GM21528 (cell line): ENCODE measurements at regions not wholly inside any gene's neighbourhood (a gene's known extent, or its start where the extent isn't known, plus 50 kb on each side); places are given as distances from the start of the nearest gene placed in this dataset.
A peak's percentile ranks its signal among the peaks of the same experiment; 100 is the strongest.
"Not testable (repeated sequence)": the region's sequence is repeated elsewhere in the genome, so short reads cannot be mapped to it uniquely, and the experiment has no call there.

Experiments
- ATAC-seq: cut with Tn5 transposase; IDR thresholded peaks from one replicate; pipeline ENCODE4 v1.9.1; 2021; ENCODE audit warnings: mild to moderate bottlenecking, moderate library complexity; ENCODE audit not compliant: unreplicated experiment, low FRiP score

GRCh38 chrX:118211891-118212816 is 95.5 kb upstream of the KLHL13 start:
- ATAC-seq = peak; percentile 70

DNA sequence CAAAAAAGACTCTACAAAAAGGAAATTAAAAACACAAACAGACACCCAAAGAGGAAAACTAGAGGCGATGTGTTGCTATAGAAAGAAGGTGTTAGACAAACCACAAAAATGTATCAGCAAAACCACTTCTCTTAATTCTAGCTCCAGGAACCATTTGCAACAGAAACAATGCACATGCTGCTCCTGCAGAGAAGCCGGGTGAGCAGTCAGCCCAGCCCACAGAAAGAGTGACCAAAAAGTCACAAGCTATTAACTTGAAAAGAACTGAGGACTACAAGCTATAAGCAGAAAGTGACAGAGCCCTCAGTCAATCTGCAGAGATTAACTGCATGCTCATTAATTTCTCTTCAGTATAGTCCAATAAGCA is 96.2 kb upstream of the KLHL13 start:
- peak; percentile 86 for ATAC-seq

GRCh38 chrX:118215346-118215745 is 98.7 kb upstream of the KLHL13 start:
- no peak for ATAC-seq

DNA sequence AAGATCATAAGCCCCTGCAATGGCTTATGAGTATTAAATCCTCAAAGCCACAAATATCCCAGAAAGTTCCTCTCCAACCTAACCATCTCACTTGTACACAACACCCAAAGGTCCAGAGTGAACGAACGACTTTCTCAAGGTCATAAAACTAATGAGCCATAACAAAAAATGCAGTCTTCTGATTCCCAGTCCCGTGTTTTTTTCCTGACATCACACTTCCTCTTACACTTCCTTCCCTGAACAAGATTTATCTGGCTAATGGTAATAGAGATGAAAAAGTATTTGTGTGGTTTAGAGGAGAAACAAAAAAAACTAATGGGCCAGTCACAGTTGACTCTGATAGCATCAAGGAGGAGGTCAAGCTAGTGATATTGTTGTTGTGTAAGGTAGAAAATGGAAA is 99.5 kb upstream of the KLHL13 start:
- ATAC-seq = no peak

DNA sequence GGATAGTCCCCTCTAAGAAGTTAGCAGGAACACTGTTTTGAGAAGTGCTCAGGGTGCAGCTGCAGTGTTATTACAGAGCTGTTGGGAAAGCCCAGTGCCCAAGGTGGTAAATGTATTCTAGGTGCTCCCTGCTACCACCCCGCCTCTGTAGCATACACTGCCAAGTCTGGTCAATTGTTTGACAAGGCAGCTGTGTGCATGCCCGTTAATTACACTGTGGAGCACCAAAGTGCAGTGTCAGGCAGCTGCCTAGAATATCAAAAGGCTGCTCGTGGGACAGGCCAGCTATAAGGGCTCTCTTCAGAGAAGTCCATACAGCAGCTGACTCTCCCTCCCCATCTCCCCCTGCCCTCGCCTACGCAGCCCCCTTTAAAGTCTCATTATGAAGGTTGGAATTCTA is 99.9 kb upstream of the KLHL13 start:
- no peak for ATAC-seq

DNA sequence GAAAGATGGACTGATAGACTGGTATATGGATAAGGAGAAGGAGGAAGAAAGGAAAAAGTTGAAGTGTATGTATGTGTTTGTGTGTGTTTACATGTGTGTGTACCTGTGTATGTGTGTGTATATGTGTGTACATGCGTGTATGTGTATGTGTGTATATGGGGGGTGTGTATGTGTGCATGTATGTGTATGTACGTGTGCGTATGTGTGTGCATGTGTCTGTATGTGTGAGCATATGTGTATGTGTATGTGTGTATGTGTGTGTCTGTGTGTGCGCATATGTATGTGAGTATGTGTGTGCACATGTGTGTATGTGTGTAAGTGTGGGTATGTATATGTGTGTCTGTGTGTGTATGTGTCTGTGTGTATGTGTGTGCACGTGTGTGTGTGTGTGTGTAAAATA is 101.5 kb upstream of the KLHL13 start:
- ATAC-seq = no peak

- no peak for ATAC-seq
Observed at GRCh38 chrX:118218940-118219339, 102.3 kb upstream of the KLHL13 start.

GRCh38 chrX:118219866-118220265 is 103.3 kb upstream of the KLHL13 start:
- ATAC-seq = no peak

- ATAC-seq = no peak
Observed at GRCh38 chrX:118220509-118220908, 103.9 kb upstream of the KLHL13 start.

- no peak for ATAC-seq
Observed at GRCh38 chrX:118221270-118221669, 104.7 kb upstream of the KLHL13 start.

DNA sequence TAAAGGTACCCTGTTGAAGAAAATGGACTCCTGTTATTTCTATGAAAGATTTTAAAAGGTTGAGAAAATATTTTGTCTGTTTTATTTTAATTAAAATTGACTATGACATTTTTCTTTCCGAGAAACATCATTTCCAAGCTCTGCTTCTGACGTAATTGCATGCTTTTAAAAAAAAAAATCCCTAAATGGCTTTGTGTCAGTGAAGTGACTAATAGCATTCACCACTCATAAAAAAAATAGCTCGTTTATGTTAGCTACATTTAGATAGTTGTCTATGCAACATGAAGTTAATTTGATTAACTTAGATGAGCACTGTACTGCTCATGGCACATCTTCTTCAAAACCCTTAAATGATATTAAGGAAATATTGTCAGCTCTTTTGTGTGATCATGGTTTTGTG is 105.1 kb upstream of the KLHL13 start:
- ATAC-seq = no peak

- no peak for ATAC-seq
Observed at GRCh38 chrX:118222421-118222820, 105.8 kb upstream of the KLHL13 start.

GRCh38 chrX:118225711-118226428 is 109.3 kb upstream of the KLHL13 start:
- peak; percentile 87 for ATAC-seq

- ATAC-seq = no peak
Observed at GRCh38 chrX:118228041-118228440, 111.4 kb upstream of the KLHL13 start.

- ATAC-seq = no peak
Observed at GRCh38 chrX:118228456-118228855, 111.8 kb upstream of the KLHL13 start.

DNA sequence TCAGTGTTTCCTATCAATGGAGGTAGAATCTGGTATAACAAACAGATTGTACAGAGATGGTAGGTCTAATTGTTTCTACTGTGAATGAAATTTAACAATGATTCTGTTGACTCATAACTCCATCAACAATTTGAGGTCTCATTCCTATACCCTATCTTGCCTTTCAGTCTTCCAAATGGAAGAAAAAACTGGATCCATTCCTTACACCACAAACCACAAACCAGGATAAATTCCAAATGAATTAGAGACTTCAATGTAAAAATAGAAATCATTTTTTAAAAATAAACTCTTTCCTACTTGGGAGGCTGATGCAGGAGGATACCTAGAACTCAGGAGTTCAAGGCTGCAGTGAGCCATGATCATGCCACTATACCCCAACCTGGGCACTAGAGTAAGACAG is 114.4 kb upstream of the WDR44 start:
- ATAC-seq = no peak

- ATAC-seq = no peak
Observed at GRCh38 chrX:118239178-118239870, 106.6 kb upstream of the WDR44 start.

DNA sequence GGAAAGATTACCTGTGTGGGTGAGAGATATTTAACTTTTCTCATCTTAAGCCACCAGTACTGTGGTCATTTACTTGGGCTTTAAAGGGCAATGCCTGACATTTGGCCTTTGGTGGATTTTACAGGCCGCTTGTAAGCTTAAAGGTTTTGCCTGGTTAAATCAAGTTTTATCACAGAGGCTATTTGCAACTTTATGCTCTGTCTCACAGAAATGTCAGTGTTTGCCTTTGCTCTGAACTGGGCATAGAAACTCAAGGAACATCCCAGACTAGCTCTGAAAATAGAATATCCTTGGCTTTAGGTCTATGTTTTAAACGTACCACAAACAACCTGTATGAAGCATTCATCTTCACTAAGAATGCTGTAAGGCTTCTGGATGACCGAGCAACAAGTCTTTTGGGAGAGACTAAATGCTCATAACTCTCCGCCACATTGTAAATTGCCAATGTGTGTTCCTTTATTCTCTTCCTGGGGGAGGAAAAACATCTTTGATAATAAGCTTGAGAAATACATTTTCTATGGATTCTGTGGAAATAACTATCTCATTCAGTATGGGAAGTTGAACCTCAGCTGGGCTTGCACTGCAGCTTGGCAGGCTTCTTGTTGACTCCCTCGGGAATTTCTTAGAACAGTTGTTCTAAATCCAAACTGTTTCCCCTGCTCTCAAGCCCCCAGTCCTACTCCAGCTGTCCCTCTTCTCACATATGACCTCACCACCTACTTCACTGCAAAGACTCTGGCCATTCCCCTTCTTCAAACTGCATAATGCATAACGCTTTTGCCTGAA is 105.8 kb upstream of the WDR44 start:
- no peak for ATAC-seq

DNA sequence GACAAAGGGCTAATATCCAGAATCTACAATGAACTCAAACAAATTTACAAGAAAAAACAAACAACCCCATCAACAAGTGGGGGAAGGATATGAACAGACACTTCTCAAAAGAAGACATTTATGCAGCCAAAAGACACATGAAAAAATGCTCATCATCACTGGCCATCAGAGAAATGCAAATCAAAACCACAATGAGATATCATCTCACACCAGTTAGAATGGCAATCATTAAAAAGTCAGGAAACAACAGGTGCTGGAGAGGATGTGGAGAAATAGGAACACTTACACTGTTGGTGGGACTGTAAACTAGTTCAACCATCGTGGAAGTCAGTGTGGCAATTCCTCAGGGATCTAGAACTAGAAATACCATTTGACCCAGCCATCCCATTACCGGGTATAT is 98.9 kb upstream of the WDR44 start:
- ATAC-seq = not testable (repeated sequence)

GRCh38 chrX:118249146-118249545 is 96.8 kb upstream of the WDR44 start:
- no peak for ATAC-seq
